ENCODE measurements at regions not wholly inside any gene's neighbourhood (a gene's known extent, or its start where the extent isn't known, plus 50 kb on each side); places are given as distances from the start of the nearest gene placed in this dataset.

DNA sequence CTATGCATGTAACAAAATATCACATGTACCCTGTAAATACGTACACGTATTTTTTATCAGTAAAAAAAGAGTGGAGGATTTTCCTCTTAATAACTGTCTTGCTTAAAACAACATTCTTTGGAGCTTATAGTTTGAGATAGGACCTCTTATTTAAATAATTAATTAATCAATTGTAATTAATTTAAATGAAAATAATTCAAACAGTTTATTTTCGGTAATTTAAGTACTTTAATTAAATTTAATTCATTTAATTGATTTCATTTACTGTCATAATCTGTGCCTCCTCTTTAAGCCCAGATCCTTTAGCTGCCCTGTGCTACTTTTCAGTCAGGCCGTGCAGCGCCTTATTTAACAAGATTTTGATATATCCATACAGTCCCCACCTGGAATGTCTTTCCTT, 427.0 kb downstream of the HLX start:
- no peak overlapping the region for H3K4me3 ChIP-seq (ENCODE audit: low read depth, low read length)
- TF ChIP-seq, protein P1, sequence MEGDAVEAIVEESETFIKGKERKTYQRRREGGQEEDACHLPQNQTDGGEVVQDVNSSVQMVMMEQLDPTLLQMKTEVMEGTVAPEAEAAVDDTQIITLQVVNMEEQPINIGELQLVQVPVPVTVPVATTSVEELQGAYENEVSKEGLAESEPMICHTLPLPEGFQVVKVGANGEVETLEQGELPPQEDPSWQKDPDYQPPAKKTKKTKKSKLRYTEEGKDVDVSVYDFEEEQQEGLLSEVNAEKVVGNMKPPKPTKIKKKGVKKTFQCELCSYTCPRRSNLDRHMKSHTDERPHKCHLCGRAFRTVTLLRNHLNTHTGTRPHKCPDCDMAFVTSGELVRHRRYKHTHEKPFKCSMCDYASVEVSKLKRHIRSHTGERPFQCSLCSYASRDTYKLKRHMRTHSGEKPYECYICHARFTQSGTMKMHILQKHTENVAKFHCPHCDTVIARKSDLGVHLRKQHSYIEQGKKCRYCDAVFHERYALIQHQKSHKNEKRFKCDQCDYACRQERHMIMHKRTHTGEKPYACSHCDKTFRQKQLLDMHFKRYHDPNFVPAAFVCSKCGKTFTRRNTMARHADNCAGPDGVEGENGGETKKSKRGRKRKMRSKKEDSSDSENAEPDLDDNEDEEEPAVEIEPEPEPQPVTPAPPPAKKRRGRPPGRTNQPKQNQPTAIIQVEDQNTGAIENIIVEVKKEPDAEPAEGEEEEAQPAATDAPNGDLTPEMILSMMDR (IDR thresholded peaks at IDR 0.05; ENCODE audit: insufficient read depth, low read depth, low read length), result no peak
- no peak for DNase-seq (ENCODE audit: low read depth)

DNA sequence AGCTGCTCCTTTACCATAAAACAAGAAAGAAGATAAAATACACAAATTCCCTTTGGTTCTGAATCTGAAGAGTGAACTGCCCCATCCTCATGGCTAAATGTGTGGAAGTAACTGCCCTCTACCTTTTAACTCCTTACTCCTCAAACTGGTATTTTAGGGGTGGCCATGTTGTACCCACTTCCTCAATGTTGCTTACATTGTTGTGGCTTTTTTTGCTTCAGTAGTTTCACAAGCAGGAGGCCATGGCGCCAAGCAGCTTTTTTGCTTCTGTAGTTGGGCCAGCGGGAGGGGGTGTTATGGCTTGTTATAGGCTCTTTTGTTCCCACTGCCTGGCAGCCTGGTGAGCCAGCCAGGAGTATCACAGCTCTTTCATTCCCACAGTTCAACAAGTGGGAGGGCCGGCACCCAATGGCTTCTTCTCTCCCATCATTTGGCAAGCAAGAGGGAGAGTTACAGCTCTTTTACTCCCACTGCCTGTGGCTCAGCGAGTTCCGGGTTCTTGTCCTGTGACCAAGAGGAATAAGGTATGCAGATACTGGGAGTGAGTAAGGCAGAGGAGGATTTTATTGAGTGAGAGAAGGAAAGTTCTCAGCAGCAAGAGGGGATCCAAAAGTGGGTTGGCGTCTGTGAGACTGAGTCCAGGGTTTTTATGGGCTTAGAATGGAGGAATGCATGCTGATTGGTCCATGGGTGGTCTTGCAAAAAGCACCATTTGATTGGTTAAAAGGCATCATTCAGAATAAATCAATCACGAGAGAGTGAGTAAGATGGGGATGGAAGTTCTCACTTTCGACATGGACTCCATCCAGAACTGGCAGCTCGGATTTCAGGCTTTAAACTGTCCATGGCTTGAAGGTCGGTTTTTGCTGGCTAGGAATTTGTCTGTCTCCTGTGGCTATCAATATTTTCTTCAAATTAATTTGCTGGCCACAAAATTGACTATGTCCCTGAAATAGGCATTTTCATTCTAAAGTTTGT, 429.6 kb downstream of the HLX start:
- TF ChIP-seq, protein P1 (IDR thresholded peaks at IDR 0.05; ENCODE audit: insufficient read depth, low read depth, low read length), result no peak
- no peak for DNase-seq (ENCODE audit: low read depth)
- no peak overlapping the region for H3K4me3 ChIP-seq (ENCODE audit: low read depth, low read length)

DNA sequence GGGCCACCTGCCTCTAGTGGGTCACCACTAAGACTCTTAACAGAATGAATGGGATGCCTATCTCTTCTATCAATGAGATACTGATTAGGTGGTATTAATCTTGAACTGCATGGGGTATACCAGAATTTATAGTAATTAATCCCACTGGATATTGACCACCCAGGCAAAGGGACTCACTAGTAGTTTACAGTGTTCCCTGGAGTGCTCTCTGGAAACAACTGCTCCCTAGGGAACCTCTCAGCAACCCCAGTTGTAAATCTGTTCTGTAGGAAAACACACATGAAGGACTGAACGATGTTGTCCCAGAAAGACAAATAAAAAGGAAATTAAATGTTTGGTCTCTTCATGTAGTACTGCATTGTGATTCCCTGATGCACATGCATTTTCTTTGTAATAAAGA, 430.5 kb downstream of the HLX start:
- TF ChIP-seq, protein P1 (IDR thresholded peaks at IDR 0.05; ENCODE audit: insufficient read depth, low read depth, low read length), result no peak
- no peak overlapping the region for H3K4me3 ChIP-seq (ENCODE audit: low read depth, low read length)
- DNase-seq (ENCODE audit: low read depth), result no peak

DNA sequence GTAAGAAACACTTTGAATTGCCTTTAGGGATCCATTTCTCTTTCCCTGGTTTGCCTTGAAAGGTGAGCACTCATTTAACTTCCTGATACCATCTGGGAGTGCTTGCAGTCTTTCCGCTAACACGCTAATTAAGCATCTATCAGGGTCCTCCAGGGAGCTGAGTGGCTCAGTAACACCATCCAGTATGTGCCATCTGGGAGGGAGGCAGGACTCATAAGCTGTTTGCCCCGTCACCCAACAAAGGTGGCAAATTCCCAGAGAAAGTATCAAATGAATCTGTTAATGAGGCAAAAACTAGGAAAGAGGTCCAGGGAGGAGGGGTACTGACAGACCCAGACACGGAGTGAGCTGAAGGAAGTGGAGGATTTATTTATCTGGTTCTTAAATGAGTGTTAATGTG, 430.9 kb downstream of the HLX start:
- DNase-seq (ENCODE audit: low read depth), result no peak
- TF ChIP-seq, protein P1 (IDR thresholded peaks at IDR 0.05; ENCODE audit: insufficient read depth, low read depth, low read length), result no peak

DNA sequence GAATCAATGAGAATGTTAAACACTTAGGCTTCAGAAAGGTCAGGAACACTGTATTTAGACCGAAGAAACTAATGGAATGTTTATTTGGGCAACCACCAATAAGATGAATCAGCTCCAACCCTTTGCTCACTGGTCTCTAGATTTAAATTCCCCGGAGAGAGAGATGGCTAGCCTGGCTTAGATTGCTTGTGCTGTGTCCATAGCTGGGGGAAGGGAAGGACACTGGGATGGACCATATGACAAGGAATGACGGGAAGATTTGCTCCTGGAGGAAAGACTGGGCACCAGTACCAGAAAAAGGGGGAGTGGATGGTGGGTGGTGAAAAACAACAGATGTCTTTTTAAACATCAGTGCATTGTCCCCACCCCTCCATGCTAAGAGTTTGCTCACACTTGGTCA, 426.6 kb downstream of the DUSP10 start:
- peak; percentile 51 for DNase-seq (ENCODE audit: low read depth)
- H3K4me3 ChIP-seq (ENCODE audit: low read depth, low read length), result no peak overlapping the region
- TF ChIP-seq, protein P1 (IDR thresholded peaks at IDR 0.05; ENCODE audit: insufficient read depth, low read depth, low read length), result no peak

More for the DNA sequence above, 430.9 kb downstream of the HLX start:
- no peak overlapping the region for H3K4me3 ChIP-seq (ENCODE audit: low read depth, low read length)

DNA sequence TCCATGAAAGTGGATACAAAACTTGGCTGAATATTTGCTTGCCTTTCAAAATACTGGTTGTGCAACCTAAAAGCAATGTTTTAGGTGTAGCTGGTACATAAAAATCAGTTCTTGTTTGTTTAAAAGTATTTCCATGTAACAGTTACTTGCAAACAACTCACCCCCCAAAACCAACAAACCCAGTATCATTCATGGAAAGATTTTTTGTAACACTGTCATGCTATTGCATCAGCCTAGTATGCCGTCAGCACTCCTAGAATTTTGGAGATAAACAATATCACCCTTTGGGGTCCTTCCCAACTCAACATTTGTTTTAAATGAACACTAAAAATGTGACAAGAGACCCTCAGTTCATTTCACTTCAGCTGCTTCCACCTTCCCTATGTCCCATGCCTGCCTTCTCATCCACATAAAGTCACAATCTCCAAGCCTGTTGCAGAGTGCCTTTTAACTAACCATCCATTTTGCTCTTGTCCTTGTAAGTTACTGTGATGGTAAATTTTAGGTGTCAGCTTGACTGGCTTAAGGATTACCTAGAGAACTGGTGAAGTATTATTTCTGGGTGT, 425.3 kb downstream of the DUSP10 start:
- H3K4me3 ChIP-seq (ENCODE audit: low read depth, low read length), result no peak overlapping the region
- DNase-seq (ENCODE audit: low read depth), result peak; percentile 79
- TF ChIP-seq, protein P1 (IDR thresholded peaks at IDR 0.05; ENCODE audit: insufficient read depth, low read depth, low read length), result no peak
